HG03439 (cell line): ENCODE measurements at regions not wholly inside any gene's neighbourhood (a gene's known extent, or its start where the extent isn't known, plus 50 kb on each side); places are given as distances from the start of the nearest gene placed in this dataset.
A peak's percentile ranks its signal among the peaks of the same experiment; 100 is the strongest.
"Not testable (repeated sequence)": the region's sequence is repeated elsewhere in the genome, so short reads cannot be mapped to it uniquely, and the experiment has no call there.

Source experiments
- ATAC-seq: cut with Tn5 transposase; IDR thresholded peaks from one replicate; pipeline ENCODE4 v1.9.1; 2021; ENCODE audit warnings: mild to moderate bottlenecking, moderate library complexity; ENCODE audit not compliant: unreplicated experiment

DNA sequence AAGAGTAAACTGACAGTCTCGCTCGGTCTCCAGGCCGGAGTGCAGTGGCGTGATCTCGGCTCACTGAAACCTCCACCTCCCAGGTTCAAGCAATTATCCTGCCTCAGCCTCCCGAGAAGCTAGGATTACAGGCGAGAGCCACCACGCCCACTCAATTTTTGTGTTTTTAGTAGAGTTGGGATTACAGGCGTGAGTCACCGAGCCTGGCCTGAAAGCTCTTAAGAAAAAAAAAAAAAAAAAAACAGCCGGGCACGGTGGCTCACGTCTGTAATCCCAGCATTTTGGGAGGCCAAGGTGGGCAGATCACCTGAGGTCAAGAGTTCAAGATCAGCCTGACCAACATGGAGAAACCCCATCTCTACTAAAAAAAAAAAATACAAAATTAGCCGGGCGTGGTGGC, 55.3 kb upstream of the THOC2 start:
- not testable (repeated sequence) for ATAC-seq

DNA sequence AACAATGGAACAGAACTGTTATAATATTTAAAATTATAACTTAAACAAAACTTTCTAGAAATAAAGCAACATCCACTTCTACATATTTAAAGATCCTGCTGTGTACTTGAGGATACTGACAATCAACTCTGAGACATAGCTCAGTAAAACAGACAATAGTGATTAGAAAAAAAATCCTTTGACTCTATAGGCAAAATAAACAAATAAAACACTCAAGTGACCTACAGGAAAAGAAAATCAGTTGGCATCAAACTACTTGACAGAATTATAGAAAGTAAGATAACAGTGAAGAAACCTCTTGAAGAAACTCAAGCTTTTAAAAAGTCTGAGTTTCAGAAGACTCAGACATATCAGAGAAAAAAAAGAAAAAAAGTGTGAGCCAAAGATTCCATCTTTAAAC, 55.9 kb upstream of the THOC2 start:
- ATAC-seq, result no peak

DNA sequence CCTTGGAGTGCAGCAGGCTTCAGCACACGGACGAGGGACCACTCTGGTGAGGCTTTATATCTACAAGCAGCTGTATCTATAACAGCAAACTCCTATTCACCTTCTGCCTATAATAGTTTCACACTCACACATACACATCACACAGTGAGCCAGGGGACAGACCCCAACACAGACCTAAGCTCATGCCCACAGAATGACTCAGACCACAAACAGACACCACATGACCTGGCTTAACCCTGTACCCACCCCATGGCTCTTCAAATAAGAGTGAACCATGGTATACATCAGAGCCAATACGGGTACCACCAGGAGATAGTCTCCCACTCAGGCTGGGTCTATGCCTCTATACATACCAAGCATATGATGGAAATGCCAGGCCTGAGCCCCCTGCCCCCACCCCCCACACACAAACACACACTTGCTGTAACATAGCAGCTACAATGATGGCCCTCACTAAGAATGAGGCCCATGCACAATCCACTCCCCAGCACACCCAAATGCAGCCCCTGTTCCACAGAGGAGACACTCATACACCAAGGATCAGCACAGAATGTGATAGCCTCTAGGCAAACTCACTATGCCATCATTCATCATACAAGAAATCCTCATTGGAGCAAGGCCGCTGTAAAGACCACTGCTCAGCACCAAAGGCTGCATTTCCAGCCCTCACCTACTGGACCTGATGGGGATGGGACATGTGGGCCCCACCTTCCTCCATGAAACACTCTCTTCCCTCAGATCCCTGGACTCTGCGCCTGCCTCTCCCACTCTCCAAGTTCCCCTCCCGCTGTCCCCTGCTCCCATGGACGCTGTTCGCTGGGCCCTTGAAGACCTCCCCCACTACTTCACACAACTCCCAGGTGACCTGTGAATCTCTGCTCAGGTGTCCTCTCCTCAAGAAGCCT, 62.1 kb upstream of the XIAP start:
- ATAC-seq, result peak; percentile 50

DNA sequence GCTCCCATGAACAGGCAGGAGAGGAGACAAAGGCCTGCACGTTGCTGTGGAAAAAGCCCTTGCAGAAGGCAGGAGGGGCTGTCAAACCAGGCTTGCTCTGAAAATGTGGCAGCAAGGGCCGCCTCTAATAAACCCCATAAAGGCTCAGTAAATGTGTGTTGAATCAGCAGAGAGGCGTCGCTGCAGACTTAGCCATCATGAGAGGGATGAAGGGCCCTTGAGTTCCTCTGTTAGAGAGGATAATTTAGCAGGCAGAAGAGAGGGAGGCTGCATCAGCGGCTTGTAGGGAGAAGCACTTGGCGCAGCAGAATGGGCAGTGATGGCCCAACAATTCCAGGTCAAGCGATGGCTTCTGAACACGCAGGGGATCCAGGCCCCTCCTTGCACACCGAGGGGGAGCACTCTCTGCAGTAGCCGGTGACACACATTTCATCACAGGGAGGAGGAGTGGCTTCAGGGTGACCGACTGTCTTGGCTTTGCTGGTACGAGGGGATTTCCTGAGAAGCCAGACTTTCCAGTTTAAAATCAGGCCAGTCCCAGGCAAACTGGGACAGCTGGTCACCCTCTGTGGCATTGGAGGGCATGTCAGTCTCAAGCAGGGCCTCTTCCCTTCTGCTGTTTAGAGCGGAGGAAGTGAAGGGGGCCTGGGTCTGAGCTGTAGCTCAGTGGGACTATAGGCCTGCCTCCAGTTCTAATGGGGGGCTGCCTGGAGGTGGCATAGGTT, 61.0 kb upstream of the XIAP start:
- not testable (repeated sequence) for ATAC-seq

DNA sequence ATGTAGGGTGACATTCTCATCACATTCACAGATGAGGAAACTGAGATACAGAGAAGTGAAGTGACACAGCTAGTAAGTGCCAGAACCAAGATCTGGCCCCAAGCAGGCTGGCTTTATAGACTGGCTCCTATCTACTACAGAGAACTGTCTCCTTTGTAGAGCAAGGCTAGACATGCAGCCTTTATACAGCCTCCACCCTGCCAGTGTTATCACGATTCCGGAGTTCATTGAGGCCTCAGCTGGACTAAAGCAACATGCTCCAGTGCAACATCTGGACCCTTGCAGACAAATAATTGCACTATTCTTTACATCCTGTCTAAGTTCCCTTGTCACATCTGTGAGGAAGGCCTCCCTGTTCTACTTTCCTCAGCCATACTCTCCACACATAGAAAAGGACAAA, 58.0 kb upstream of the XIAP start:
- no peak for ATAC-seq

DNA sequence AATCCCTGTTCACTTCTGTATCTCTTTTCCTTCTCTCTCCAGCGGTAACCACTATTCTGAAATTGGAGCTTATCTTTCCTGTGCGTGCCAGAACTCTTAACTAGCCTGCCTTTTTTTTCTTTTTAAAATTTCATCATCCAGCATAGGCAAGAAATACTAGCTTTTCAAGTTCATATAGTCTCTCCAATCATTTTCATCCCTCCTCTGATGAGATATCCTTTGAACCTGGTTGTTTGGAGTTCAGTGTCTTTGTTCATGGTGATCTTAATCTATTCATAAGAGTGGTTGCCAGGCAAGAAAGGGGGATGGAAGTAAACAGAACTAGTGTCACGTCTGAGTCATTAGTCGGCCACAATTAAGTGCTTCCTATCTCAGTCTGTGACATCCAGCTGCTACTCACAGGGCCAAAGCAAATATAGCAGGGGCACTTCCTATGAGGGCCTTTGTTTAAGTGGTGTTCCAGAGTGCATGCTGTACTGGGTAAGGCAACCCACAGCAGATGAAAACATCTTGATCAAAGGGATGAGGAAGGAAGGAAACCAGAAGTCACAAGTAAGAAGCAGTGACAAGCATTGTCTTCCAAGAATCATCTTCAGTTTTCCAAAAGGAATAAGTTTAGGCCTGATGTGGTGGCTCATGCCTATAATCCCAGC, 56.4 kb upstream of the XIAP start:
- peak; percentile 60 for ATAC-seq

DNA sequence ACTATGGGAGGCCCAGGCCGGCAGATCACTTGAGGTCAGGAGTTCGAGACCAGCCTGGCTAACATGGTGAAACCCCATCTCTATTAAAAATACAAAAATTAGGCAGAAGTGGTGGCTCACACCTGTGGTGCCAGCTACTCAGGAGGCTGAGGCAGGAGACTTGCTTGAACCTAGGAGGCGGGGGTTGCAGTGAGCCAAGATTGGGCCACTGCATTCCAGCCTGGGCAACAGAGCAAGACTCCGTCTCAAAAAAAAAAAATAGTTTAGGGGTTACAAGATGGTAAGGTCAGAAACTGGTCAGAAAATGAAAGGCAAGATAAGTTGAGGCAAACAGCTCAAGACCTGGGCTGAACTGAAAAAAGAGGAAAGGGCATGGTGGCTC, 55.9 kb upstream of the XIAP start:
- ATAC-seq, result not testable (repeated sequence)

DNA sequence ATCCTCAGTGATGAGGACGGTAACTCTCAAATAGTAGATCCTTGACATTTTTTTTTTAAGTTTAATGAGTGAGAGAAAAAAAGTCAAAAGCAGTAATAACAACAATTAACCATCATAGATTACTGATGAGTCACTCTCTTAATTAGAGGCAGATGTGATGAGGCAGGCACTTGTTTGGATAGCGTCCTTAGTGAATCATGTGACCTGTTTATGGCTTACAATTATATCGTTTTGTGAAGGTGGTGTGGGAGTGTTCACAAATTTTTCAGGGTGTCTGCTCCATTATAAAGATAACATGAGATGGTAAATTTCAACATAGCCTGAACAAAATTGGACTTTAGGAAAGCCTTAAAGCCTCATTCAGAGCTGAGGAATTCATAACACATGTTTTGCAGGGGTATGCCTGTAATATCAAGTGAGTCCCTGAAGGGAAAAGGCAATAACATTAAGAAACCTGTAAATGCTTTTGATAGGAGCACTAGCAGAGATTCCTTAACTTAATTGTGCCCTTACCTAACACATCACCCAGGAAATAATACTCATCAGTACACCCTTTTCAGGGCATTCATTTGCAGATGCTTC, 51.9 kb upstream of the XIAP start:
- no peak for ATAC-seq

DNA sequence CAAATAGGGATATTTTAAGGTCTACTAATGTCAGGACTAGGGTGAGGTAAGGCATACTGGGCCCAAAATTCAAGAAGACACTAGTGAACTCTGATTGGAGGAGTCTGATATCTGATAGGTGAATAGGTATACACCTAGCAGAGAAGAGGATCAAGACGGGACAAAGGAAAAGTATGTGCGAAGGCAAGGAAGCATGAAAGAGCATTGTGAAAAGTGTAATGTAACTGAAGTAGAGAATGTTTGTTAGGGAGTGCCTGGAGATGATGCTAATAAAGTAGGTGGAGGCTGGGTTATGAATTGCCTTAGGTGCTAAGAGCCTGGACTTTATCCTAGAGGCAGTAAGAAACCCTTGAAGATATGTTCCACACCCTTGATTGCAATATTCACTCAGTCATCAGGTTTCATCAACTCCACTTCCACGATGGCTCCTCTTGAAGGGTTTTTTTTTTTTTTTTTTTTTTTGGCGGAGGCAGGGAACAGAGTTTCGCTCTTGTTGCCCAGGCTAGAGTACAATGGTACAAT, 49.9 kb upstream of the XIAP start:
- ATAC-seq, result no peak
